ENCODE measurements at regions not wholly inside any gene's neighbourhood (a gene's known extent, or its start where the extent isn't known, plus 50 kb on each side); places are given as distances from the start of the nearest gene placed in this dataset.

DNA sequence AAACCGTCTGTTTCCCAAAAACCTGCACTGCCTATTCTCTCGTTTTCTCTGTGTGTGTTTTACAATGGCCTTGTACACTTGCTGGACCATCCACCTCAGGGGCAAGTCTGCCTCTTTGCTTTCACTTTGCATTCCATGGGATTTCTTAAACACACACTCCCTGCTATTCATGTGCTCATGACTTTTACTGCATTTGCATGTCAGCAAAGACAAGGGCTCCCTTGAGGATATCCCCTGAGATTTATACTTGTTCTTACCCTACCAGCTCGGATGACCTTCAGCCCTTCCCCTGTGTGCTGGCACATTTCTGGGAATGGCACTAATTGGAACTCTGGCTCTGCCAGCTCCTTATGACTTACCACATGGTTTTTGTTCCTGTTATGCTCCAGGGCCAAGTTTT lies 386.9 kb downstream of the AMY1C start:
- TF ChIP-seq POLR2A (IDR thresholded peaks at IDR 0.05) (no peak), EP300 (IDR thresholded peaks at IDR 0.05) (no peak)
- TF ChIP-seq, protein P1, sequence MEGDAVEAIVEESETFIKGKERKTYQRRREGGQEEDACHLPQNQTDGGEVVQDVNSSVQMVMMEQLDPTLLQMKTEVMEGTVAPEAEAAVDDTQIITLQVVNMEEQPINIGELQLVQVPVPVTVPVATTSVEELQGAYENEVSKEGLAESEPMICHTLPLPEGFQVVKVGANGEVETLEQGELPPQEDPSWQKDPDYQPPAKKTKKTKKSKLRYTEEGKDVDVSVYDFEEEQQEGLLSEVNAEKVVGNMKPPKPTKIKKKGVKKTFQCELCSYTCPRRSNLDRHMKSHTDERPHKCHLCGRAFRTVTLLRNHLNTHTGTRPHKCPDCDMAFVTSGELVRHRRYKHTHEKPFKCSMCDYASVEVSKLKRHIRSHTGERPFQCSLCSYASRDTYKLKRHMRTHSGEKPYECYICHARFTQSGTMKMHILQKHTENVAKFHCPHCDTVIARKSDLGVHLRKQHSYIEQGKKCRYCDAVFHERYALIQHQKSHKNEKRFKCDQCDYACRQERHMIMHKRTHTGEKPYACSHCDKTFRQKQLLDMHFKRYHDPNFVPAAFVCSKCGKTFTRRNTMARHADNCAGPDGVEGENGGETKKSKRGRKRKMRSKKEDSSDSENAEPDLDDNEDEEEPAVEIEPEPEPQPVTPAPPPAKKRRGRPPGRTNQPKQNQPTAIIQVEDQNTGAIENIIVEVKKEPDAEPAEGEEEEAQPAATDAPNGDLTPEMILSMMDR (IDR thresholded peaks at IDR 0.05) = no peak
